ENCODE measurements at regions not wholly inside any gene's neighbourhood (a gene's known extent, or its start where the extent isn't known, plus 50 kb on each side); places are given as distances from the start of the nearest gene placed in this dataset.

- no peak for DNase-seq (ENCODE audit: low spot score)
These were observed 216.2 kb upstream of the RUNX1 start for GRCh38 chr21:35265170-35265877.

- DNase-seq (ENCODE audit: low spot score): no peak
These were observed 210.4 kb upstream of the RUNX1 start for GRCh38 chr21:35259457-35259856.

- no peak for DNase-seq (ENCODE audit: low spot score)
These were observed 209.4 kb upstream of the RUNX1 start for GRCh38 chr21:35258521-35258920.

GRCh38 chr21:35257413-35257812 is 208.3 kb upstream of the RUNX1 start:
- no peak for DNase-seq (ENCODE audit: low spot score)

- no peak for DNase-seq (ENCODE audit: low spot score)
These were observed 207.4 kb upstream of the RUNX1 start for GRCh38 chr21:35256468-35256988.

GRCh38 chr21:35254765-35255138 is 205.7 kb upstream of the RUNX1 start:
- DNase-seq (ENCODE audit: low spot score): no peak

- no peak for DNase-seq (ENCODE audit: low spot score)
These were observed 205.1 kb upstream of the RUNX1 start for GRCh38 chr21:35254006-35254764.

GRCh38 chr21:35252831-35253230 is 203.7 kb upstream of the RUNX1 start:
- DNase-seq (ENCODE audit: low spot score): no peak

GRCh38 chr21:35249636-35250035 is 200.5 kb upstream of the RUNX1 start:
- no peak for DNase-seq (ENCODE audit: low spot score)

GRCh38 chr21:35245879-35246278 is 196.8 kb upstream of the RUNX1 start:
- no peak for DNase-seq (ENCODE audit: low spot score)

- no peak for DNase-seq (ENCODE audit: low spot score)
These were observed 195.4 kb upstream of the RUNX1 start for GRCh38 chr21:35244514-35244913.

GRCh38 chr21:35243171-35243570 is 194.1 kb upstream of the RUNX1 start:
- no peak for DNase-seq (ENCODE audit: low spot score)

GRCh38 chr21:35239811-35240219 is 190.7 kb upstream of the RUNX1 start:
- no peak for DNase-seq (ENCODE audit: low spot score)

- DNase-seq (ENCODE audit: low spot score): no peak
These were observed 189.0 kb upstream of the RUNX1 start for GRCh38 chr21:35238119-35238518.

- no peak for DNase-seq (ENCODE audit: low spot score)
These were observed 188.2 kb upstream of the RUNX1 start for GRCh38 chr21:35237287-35237686.

- DNase-seq (ENCODE audit: low spot score): no peak
These were observed 187.0 kb upstream of the RUNX1 start for GRCh38 chr21:35236090-35236489.

- no peak for DNase-seq (ENCODE audit: low spot score)
These were observed 185.6 kb upstream of the RUNX1 start for GRCh38 chr21:35234725-35235124.

- DNase-seq (ENCODE audit: low spot score): no peak
These were observed 184.7 kb upstream of the RUNX1 start for GRCh38 chr21:35233756-35234155.

- no peak for DNase-seq (ENCODE audit: low spot score)
These were observed 183.6 kb upstream of the RUNX1 start for GRCh38 chr21:35232545-35233176.

GRCh38 chr21:35231090-35231489 is 182.0 kb upstream of the RUNX1 start:
- DNase-seq (ENCODE audit: low spot score): no peak

- no peak for DNase-seq (ENCODE audit: low spot score)
These were observed 180.2 kb upstream of the RUNX1 start for GRCh38 chr21:35229290-35229689.

GRCh38 chr21:35227786-35228185 is 178.7 kb upstream of the RUNX1 start:
- no peak for DNase-seq (ENCODE audit: low spot score)

Measured in CD4-positive, alpha-beta T cell treated with Interleukin-2 at 100 ng/mL for 4 hours (primary cell).